HG02610 (cell line): ENCODE measurements at regions not wholly inside any gene's neighbourhood (a gene's known extent, or its start where the extent isn't known, plus 50 kb on each side); places are given as distances from the start of the nearest gene placed in this dataset.

Experiments
- ATAC-seq: cut with Tn5 transposase; IDR thresholded peaks from one replicate; pipeline ENCODE4 v1.9.1; 2021; ENCODE audit warnings: mild to moderate bottlenecking, moderate library complexity; ENCODE audit not compliant: unreplicated experiment

DNA sequence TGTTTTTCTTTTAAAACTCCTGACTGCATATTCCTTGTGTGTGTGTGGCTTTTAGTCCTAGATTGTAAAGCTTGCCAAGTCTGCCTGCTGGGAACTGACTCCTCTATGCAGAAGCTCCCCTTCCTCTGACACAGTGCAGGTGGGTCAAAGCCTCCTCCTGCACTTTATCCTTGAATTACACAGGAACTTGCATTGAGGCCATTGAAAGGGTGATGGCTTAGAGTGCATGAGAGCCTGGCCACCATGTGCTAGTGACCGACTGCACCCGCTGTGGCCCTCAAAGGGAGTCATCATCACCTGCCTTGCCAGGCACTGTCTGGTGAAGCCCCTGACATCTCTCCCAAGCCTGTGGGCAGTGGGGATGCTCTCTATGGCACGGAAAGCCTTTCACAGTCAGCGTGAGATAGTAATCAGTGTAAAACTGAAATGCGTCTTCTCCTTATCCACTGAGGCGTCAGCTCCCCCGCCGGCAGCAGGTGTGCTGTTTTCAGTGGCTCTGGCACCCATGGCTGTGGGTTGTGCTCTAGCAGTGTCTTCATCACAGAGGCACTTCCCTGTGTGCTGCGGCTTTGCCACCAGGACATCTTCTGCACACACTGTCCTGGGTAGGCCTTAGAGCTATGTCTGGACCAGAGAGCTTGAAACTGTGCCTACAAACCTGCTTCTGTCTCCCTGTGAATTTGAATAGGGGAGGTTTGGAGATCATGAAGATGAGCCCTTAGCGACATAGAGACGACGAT is 87.9 kb downstream of the THBS2 start:
- ATAC-seq, result no peak

DNA sequence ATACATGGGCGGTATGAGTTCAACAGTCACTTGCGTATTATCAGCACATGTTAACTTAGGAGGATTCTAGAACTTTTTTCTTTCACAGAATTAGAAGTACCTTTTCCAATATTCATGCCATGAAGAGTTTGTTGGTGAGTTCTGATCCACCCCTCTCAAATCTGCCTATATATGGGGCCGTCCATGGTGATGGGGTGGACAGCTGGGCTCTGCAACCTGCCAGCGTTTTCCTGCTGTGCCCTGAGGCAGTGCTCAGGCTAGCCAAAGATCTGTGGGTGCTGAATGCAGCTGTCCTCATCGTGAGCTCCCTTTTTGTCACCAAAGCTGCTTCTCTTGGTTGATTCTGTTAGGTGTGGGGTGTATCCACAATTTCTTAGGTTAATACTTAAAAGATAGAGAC is 88.7 kb downstream of the THBS2 start:
- ATAC-seq, result no peak

DNA sequence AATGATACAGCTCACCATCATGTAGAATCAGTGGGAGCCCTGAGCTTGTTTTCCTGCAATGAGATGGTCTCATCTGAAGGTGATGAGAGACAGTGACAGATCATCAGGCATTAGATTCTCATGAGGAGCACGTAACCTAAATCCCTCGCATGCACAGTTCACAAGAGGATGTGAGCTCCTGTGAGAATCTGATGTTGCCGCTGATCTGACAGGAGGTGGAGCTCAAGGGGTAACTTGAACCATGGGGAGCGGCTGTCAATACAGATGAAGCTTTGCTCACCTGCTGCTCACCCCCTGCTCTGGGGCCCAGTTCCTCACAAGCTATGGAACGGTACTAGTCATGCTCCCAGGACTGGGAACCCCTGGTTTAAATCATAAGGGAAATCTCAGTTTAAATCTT is 89.2 kb downstream of the THBS2 start:
- no peak for ATAC-seq

DNA sequence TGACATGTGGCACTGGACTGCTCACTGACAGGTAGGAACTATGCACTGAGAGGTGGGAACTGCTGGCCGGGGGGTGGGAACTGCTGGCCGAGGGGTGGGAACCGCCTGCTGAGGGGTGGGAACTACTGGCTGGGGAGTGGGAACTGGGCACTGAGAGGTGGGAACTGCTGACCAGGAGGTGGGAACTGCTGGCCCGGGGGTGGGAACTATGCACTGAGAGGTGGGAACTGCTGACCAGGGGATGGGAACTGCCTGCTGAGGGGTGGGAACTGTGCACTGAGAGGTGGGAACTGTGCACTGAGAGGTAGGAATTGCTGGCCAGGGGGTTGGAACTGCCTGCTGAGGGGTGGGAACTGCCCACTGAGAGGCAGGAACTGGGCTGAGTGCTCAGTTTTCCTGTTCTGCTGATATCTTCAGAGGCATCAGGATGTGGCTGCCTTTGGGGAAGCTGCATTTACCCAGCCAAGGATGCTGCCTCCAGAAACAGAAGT is 90.2 kb downstream of the THBS2 start:
- ATAC-seq, result no peak

DNA sequence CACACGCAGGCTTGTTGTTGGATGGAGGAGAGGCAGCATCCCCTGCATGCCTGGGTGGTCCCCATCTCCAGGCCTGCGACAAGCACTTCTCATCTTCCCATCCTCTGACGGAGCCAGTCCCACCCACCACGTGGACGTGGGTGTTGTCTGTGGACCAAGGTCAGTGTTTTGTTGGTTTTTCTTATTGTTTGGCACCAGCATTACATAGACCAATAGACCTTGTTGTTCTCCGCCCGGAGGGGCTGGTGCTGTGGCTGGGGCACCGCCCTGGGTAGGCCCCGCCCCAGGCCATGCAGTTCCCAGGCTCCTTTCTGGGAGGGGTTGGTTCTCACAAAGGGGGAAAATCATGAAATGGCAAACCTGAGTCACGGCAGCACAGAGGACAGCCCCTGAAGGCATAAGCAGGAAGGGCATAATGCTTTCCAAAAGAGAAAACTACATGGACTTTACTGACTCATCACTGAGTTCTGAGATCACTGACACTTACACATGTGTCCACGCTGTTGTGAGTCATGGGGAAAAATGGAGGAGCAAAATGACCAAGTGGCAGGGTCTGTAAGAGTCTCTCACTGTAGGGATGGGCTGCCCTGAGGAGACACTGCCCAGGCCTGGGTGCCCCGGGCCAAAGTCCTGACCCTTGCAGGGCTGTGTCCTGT is 90.8 kb downstream of the THBS2 start:
- no peak for ATAC-seq

DNA sequence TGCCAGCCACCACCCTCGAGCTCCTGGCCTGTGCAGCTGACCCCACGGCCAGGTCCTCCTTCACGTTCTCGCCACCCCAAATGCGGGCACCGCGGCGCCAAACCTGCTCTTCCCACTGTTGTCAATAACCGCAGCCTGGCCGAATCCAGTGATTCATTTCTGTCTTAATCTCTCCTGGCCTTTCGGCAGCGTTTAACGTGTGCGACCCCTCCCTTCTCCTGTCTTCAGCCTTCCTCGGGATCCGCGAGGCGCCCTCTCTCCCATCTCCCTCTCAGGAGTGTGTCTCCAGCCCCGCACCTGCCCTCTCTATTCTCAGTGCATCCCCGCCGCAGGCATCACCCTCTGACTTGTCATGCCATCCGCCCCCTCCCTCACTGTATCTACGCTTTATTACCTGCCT is 91.4 kb downstream of the THBS2 start:
- ATAC-seq, result no peak

DNA sequence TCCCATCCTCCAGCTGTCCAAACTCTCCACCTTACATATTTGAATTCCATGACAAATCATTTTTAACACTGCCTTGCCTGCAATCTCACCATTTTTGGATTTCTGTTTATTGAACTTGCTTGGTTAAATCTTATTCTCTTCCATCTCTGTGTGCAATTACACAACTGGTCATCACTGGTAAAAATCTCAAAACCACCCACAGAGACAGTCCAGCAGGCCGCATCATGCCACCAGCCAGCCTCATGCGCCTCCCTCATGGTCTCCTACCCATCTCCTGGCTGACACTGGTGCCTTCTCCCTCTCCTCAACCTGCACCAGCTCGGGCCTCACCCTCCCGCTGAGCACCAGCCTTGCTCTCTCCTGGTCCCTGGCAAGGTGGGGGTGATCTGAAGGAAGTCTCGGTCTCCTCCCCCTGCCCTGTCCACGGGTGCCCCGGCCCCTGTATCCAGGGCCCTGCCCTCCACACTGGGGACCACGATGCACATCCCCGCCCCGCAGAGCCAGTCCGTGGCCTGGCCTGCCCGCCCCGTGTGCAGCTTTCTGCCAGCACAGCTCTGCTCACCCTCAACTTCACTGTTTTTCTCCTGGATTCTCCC is 92.0 kb downstream of the THBS2 start:
- ATAC-seq, result no peak

DNA sequence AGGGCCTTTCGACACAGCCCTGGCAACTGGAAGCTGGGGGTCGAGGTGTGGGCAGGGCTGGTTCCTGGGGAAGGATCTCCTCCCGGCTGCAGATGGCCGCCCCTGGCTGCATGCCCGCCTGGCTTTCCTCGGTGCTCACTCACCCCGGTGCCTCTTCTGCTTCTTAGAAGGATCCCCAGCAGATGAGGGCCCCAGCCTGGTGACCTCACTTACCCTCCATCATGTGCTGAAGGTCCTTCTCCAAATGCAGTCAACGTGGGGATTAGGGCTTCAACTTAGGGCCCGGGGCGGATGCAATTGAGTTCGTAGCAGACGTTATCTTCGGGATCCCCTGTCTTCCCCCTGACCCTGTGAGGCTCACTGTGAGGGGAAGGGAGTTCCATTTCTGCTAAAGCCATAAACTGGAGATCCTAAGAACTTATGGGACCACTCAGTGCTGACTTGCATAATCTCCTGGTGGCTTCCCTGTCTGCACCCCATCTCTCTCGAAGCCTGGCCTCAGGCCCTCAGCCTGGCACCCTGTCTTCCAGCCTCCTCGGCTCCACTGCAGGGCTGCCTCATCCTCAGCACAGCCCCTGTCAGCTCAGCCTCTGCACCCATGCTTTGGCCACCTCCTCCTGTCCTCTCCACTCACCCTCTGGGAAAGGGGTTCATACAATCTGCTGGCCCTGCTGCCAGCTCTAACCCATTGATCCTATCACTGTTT is 92.6 kb downstream of the THBS2 start:
- no peak for ATAC-seq

DNA sequence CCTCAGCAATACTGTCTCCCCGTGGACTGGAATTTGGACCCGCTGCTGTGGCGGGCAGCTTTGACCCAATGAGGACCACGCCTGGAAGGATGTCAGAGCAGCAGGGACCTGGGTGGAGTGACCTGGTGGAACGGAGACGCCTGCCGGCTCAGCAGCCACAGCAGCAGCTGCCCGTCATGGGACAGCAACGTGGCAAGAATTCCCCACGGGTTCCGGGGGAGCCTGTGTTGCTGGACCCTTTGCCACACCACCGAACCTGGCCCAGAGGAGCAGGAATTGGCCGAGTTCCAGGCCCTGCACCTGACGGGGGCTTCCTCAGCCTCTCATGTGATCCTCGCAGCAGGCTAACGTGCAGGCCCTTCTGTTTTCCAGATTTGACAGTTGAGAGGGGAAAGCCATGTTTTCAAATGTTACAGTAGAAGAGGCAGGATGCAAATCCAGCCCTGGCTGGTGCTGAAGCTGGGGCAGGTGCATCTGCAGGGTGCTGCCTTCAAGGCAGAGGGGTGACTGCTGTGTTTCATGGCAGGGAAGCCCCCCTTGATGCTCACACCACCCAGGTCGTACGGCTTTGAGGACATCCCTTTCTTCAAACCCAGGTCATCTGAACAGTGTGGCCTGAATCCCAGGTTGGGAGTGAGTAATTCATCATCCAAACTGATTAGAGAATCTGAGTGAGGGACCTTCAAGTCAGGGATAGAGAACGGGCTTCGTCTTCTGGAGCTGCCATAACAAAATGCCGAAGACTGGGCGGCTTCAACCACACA is 93.4 kb downstream of the THBS2 start:
- no peak for ATAC-seq

DNA sequence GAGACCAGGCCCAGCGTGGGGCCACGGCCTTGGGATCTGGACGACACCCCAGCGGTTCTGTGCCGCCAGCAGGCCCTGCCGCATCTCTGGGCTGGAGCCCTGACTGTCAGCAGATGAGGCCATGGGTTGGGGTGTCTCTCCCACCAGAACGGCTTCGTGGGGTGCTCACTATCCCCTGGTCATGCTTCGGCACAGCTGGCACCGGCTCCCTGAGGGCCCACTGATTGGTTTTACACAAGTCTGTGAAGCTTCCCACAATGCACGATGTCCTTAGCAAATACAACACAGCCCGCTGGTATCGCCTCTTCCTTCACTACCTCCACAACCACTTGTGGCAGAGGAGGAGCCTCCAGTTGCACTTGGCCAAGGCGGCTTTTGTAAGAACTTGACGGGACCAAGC is 94.3 kb downstream of the THBS2 start:
- no peak for ATAC-seq

DNA sequence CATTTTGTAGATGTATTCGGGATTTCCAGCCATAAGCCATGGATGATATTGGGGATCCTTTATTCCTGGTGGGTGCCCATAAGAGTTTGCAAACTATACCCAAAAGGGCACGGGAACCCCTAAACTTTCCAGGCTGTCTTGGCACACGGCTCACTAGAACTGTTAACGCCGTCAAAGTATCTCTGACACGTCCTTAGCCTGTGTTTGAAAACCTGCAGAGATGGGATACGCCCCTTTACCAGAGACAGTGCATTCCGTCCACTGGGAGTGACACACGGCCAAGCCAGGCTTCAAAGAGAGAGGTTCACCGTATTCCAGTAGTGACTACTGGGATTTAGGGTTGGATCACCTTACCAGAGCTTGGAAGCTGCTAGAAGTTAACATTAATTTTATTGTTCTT is 95.0 kb downstream of the THBS2 start:
- no peak for ATAC-seq

DNA sequence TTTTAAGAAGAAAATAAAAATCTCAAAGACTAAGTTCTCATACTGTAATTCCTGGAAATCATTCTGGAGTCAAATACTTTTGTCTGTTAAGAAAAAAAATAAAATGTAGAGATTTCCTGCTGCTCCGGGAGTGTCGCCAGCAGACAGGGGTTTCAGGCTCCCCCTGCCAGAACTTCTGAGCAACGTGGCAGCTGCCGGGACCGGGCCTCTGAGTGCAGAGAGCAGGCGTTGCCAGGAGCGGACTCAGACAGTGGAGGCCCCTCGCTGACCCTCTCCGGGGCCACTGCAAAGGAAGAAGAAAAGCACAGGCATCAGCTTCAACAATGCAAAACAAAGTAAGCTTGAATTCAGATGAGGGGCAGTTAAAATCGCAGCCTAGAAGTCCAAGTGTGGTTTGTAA is 95.5 kb downstream of the THBS2 start:
- no peak for ATAC-seq

DNA sequence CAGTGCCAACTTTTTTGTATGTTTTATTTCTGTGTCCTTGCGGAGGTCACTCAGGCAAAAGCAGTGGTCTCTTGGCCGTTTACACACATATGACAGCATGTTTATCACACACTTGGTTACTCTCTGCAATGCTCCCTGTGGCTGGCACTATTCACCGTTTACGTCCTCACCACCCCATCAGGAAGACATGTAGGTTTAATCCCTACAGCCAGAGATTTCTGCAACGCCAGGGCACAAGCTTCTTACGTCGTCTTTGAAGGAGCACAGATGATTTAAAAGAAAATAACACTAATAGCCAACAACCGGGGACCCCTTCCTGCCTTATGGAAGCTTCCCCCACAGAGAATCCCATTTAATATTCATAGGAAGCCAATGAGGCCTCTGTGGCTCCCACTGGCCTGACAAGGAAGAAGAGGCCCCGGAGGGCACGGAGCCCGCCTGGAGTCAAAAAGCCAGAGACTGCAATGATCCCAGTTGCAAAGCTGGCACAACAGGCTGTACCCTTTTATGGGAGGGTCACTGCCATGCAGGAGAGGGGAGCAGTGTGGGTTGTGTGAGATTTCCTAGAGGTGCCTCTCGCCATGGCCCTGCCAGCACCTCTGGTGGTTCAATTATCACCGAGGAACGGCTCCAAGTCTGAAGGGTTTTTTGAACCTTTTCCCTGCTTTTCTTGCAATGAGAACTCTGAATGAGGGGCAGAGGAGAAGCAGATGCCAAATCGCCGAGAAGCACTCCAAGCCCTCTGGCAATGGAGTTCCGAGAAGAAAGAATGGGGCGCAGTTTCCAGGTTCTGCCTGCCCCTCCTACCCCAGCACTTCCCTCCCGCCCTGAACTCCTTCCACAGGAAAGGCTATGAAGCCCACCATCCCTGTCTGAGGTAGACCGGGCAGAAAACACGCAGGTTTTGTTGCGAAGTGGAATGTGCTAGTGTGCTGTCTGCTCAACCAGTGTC is 96.2 kb downstream of the THBS2 start:
- no peak for ATAC-seq

DNA sequence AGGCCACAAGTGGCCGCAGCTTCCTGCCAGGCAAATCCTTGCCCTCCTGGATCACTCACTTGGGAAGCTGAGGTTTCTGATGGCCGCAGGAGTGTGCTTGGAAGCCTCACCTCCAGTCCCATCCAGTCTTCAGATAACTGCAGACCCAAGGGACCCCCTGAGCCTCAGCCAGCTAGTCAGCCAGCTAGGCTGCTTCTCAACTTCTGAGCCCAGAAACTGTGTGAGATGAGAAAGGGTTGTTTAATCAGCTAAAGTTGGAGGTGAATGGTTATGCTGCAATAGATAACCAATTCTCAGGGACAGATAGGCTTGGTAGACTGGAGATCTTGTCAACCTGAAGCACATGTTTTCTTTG is 96.9 kb downstream of the THBS2 start:
- ATAC-seq, result no peak

DNA sequence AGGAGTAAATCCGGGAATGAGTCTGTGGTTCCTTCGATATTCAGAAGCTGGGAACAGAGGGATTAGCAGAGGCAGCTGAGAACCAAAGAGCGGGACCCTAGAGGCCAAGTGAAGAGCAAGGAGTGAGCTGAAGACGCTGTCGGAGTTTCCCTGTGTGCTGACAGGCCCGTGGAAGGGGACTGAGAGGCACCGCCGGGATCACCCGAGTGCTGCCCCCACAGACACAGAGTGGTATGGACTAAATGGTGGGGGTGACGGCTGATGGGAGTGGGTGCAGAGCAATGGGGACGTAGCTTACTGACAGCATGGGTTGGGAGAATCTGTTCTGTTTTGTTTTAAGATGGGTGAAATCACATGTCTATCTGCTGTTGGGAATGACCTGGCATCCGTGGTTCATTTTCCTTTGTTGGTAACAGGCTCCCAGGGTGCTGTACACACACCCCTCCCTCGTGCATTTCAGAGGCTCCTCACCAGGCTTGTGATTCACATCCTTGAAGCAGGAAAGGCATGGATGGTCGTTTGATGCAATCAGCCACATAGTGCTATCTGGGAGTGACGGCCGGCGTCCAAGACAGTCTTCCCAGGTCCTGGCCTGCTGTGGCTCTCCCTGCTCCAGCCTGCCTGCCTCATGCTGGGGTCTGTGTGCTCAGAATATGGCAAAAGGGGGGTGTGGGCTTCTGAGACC is 97.4 kb downstream of the THBS2 start:
- ATAC-seq, result no peak

DNA sequence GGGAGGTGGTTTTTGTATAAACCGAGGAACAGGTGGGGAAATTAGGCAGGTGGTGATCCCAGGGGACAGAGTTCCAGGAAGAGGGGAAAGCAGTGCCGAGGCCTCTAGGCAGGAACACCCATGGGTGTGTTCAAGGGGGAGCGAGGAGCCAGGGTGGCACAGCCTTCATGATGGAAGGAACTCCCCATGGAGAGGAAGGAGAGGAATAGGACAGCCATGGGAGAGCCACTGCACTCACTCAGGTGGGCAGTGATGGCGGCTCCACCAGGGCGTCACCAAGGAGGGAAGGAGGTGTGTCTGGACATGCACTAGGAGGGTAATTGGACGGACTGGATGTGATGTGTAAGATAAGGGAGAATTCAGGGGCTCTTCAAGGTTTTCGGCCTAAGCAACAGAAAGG is 98.2 kb downstream of the THBS2 start:
- no peak for ATAC-seq

DNA sequence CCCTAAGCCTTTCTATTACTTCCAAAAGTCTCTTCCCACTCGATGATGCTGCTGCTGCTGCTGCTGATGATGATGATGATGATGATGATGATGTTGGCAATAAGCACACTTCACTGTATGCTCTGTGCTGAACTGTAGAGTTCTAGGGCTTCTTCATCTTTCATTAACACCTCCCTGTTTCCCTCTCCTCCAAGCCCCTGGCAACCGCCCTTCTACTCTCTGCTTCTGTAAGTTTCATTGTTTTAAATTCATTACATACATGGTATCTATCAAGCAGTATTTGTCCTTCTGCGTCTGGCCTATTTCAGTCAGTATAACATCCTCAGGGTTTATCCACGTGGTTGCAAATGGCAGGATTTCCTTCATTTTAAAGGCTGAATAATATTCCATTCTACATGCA is 100.2 kb downstream of the THBS2 start:
- no peak for ATAC-seq

DNA sequence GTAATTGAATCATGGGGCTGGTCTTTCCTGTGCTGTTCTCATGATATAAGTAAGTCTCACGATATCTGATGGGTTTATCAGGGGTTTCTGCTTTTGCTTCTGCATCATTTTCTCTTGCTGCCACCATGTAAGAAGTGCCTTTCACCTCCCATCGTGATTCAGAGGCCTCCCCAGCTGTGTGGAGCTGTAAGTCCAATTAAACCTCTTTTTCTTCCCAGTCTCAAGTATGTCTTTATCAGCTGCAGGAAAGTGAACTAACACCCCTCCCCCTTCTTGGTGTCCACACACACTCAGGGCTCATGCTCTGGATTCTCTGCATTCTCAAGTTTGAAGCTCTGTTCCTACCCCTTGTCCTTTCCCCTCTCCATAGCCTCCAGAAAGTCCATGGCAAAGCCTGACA is 107.1 kb downstream of the THBS2 start:
- no peak for ATAC-seq

DNA sequence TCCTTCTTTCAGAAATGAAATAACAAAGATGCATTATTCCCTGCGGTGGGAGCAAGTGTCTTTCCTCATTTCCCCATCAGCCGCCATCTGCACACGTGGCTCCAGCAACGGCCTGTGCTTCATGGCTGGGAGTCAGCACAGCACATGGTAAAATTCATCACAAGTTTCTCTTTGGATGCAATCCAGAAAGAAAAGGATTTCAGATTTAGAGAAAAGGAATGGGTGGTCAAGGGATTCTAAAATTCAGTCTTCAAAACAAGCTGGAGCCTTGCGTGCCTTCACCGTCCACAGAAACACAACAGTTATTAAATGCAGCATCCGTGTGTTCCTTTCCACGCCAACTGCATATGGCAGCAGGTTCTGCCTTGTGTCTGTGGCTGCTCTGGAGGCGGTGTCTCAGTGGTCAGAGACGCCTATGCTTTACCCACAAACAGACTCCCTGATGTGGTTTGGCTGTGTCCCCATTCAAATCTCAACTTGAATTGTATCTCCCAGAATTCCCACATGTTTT is 107.6 kb downstream of the THBS2 start:
- ATAC-seq, result no peak
